ENCODE measurements at regions not wholly inside any gene's neighbourhood (a gene's known extent, or its start where the extent isn't known, plus 50 kb on each side); places are given as distances from the start of the nearest gene placed in this dataset.
"Not testable (repeated sequence)": the region's sequence is repeated elsewhere in the genome, so short reads cannot be mapped to it uniquely, and the experiment has no call there.

GRCh38 chr17:30696234-30696633, 128.3 kb downstream of the CRLF3 start:
- DNase-seq = no peak
- in situ Hi-C loops (cut with HindIII; ENCODE audit: low pct_ligation_motif_present, low pct_unique_long_range_greater_than_20kb, low sequenced_read_pairs) = no loop called here

GRCh38 chr17:30695265-30695811, 129.2 kb downstream of the CRLF3 start:
- in situ Hi-C loops (cut with HindIII; ENCODE audit: low pct_ligation_motif_present, low pct_unique_long_range_greater_than_20kb, low sequenced_read_pairs) = not testable (repeated sequence)
- DNase-seq = peak; percentile 25

DNA sequence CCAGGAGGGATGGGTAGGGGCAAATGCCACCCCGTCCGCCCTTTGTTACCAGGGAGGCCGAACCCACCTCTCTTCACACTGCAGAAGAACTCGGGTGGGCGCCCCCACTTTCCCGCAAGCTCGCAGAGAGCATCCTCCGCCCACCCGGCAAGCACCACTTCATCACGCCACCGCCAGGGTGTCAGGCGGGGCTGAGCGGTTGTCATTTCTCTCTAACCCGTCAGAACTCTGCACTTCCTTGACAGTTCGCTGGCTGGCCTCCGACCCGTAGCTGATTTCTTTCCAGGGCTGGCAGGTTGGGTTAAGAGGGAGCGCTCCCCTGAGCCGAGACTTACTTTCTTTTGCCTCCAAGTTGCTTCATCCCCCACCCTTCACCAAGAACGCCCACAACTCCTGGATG, 130.7 kb downstream of the CRLF3 start:
- peak; percentile 56 for DNase-seq
- in situ Hi-C loops (cut with HindIII; ENCODE audit: low pct_ligation_motif_present, low pct_unique_long_range_greater_than_20kb, low sequenced_read_pairs) = not testable (repeated sequence)

DNA sequence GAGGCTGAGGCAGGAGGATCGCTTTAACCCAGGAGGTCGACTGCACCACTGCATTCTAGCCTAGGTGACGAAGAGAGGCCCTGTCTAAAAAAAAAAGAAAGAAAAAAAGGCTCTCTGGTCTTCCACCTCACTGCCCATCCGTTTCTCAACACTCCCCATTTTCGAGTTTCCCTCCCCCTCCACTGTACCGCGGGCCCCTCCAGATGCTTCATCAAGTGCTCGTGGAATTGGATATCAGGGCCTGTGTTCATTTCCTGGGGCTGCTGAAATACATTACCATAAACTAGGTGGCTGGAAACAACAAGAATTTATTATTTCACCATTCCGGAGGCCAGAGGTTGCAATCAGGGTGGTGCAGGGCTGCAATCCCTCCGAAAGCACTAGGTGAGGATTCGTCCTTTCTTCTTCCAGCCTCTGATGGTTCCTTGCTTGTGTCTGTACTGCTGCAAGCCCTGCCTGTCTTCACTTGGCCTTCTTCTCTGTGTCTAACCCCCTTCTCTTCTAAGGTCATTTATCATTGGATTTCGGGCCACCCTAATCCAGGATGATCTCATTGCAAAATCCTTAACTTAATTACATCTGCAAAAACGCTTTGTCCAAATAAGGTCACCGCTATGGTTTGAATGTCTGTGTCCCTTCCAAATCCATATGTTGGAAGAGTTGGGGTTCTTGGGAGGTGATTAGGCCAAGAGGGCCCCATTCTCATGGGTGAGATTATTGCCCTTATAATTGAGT, 135.1 kb downstream of the CRLF3 start:
- DNase-seq; in situ Hi-C loops (cut with HindIII; ENCODE audit: low pct_ligation_motif_present, low pct_unique_long_range_greater_than_20kb, low sequenced_read_pairs): not testable (repeated sequence)

DNA sequence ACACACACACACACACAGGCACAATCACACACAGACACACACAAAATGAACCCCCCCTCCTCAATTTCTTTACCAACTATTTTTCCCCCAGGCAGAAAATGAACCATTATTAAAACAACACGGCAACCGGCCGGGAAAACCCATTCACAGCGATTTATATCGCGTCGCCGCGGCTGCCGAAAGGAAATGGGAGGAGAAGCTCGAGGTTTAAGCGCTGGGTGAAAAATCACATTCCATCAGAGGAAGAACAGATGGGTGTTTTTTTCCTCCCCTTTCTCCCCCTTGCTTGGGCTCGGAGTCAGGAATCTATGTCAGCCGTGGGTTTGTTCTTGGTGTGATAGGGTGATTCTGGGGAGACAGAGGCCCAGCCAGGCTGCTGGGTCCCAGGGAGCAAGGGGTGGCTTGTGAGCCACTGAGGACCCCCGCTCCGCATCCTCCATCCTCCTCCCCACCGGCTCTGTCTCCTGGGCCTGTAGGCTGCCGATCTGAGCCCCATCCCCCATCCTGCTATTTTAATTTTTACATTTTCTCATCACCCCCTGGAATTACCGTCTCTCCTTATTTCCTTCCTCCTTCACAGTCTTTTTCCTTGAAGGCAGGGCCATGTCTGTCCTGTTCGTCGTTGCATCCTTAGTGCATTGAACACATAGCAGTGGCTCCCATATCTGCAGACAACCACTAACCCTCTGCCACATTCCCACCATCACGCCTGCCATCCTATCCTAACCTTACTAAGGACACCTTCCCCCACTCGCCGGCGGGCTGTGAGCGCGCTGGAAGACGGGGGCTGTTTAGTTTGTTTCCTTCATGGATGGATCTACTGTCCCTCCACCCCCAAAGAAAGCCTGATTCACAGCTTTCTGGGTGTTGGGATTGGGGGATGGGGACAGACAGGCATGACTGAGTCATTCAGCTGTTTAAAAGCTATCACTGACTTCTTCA, 137.7 kb downstream of the CRLF3 start:
- in situ Hi-C loops (cut with HindIII; ENCODE audit: low pct_ligation_motif_present, low pct_unique_long_range_greater_than_20kb, low sequenced_read_pairs); DNase-seq: not testable (repeated sequence)

GRCh38 chr17:30682280-30682679, 142.2 kb downstream of the CRLF3 start:
- in situ Hi-C loops (cut with HindIII; ENCODE audit: low pct_ligation_motif_present, low pct_unique_long_range_greater_than_20kb, low sequenced_read_pairs); DNase-seq: not testable (repeated sequence)

DNA sequence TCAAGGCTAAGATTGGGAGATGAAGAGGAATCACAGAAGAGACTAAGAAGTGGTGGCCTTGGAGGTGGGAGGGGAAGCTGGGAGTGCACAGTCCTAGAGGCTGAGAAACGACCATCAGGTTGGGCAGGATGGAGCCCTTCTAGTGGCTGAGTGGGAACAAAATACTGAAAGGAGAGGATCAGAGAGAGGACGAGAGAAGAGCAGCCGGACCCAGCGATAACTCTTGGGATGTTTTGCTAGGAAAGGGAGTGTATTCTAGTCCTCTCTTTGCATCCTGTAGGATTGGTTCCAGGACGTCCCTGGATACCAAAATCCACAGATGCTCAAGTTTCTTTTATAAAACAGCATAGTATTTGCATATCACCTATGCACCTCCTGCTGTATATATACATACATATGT, 143.8 kb downstream of the CRLF3 start:
- DNase-seq; in situ Hi-C loops (cut with HindIII; ENCODE audit: low pct_ligation_motif_present, low pct_unique_long_range_greater_than_20kb, low sequenced_read_pairs): not testable (repeated sequence)

- no peak for DNase-seq
- in situ Hi-C loops (cut with HindIII; ENCODE audit: low pct_ligation_motif_present, low pct_unique_long_range_greater_than_20kb, low sequenced_read_pairs) = no loop called here
Observed at GRCh38 chr17:30677550-30678249, 146.8 kb downstream of the CRLF3 start.

DNA sequence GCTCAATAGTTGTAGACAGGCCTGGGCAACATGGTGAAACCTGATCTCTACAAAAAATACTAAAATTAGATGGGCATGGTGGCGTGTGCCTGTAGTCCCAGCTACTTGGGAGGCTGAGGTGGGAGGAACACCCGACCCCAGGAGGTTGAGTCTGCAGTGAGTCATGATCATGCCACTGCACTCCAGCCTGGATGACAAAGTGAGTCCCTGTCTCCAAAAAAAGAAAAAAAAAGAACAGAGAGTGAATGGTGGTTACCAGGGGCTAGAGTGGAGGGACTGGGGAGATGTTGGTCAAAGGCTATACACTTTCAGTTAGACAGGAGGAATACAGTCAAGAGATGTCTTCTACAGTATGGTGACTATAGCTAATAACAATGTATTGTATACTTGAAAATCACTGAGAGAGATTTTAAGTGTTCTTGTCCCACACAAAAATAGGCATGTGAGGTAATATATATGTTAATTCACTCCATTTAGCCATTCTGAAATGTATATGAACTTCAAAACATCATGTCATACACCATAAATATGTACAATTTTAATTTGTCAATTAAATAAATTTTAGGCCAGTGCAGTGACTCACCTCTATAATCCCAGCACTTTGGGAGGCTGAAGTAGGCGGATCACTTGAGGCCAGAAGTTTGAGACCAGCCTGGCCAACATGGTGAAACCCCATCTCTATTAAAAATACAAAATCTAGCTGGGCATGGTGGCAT, 148.6 kb downstream of the CRLF3 start:
- in situ Hi-C loops (cut with HindIII; ENCODE audit: low pct_ligation_motif_present, low pct_unique_long_range_greater_than_20kb, low sequenced_read_pairs) = not testable (repeated sequence)

GRCh38 chr17:30669217-30669649, 155.3 kb downstream of the CRLF3 start:
- in situ Hi-C loops (cut with HindIII; ENCODE audit: low pct_ligation_motif_present, low pct_unique_long_range_greater_than_20kb, low sequenced_read_pairs); DNase-seq: not testable (repeated sequence)

More for the DNA sequence above, 148.6 kb downstream of the CRLF3 start:
- DNase-seq = not testable (repeated sequence)

- in situ Hi-C loops (cut with HindIII; ENCODE audit: low pct_ligation_motif_present, low pct_unique_long_range_greater_than_20kb, low sequenced_read_pairs); DNase-seq: not testable (repeated sequence)
Observed at GRCh38 chr17:30668360-30669181, 155.9 kb downstream of the CRLF3 start.

- DNase-seq; in situ Hi-C loops (cut with HindIII; ENCODE audit: low pct_ligation_motif_present, low pct_unique_long_range_greater_than_20kb, low sequenced_read_pairs): not testable (repeated sequence)
Observed at GRCh38 chr17:30667657-30668359, 156.7 kb downstream of the CRLF3 start.

- in situ Hi-C loops (cut with HindIII; ENCODE audit: low pct_ligation_motif_present, low pct_unique_long_range_greater_than_20kb, low sequenced_read_pairs); DNase-seq: not testable (repeated sequence)
Observed at GRCh38 chr17:30666838-30667656, 157.4 kb downstream of the CRLF3 start.

DNA sequence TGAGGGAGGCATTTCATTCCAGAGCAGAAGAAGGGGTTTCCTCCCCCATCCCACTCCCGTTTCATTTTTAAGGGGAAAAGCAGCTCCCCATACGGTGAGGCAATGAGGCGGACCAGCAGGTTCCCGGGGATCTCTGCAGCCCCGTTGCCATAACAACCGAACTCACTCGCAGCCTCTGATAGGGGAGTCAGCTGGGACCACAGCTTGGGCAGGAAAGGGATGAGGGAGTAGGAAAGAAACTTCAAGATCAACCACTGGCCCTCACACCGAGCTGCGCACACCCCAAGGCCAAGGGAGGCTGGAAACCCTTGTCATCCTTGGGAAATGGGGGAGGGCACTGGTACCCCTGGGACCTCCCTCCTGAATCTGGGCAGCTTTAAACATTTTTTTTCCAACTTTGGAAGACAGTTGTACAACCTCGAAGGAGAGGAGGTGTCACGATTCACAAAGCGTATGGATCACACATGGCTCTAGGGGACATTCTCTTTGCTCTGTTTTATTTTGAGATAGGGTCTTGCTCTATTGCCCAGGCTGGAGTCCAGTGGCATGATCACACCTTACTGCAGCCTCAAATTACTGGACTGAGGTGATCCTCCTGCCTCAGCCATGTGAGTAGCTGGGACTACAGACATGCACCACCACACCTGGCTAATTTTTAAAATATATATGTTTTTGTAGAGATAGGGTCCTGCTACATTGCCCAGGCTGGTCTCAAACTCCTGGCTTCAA, 160.6 kb downstream of the CRLF3 start:
- DNase-seq; in situ Hi-C loops (cut with HindIII; ENCODE audit: low pct_ligation_motif_present, low pct_unique_long_range_greater_than_20kb, low sequenced_read_pairs): not testable (repeated sequence)

DNA sequence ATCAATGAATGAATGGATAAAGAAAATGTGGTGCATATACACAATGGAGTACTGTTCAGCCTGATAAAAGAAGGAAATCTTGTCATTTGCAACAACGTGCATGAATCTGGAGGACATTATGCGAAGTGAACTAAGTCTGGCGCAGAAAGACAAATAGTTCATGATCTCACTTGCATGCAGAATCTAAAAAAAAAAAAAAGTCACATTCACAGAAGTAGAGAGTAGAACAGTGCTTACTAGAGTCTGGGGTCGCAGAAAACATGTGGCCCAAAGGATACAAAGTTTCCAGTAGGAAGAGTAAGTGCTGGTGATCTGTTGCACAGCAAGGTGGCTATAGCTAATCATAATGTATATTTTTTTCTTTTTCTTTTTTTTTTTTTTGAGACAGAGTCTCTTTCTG, 167.3 kb downstream of the CRLF3 start:
- in situ Hi-C loops (cut with HindIII; ENCODE audit: low pct_ligation_motif_present, low pct_unique_long_range_greater_than_20kb, low sequenced_read_pairs); DNase-seq: not testable (repeated sequence)
